ENCODE measurements at regions not wholly inside any gene's neighbourhood (a gene's known extent, or its start where the extent isn't known, plus 50 kb on each side); places are given as distances from the start of the nearest gene placed in this dataset.

GRCh38 chr4:181760560-181760959 is 482.6 kb upstream of the TENM3 start:
- no peak for TF ChIP-seq RAD21 (IDR thresholded peaks at IDR 0.05; ENCODE audit: low read depth)
- no peak for TF ChIP-seq POLR2A (IDR thresholded peaks at IDR 0.05; ENCODE audit: borderline replicate concordance, extremely low read depth, insufficient read depth, insufficient read length)
- no peak for TF ChIP-seq REST (IDR thresholded peaks at IDR 0.05; ENCODE audit: low read depth)
- no peak for TF ChIP-seq EZH2 (IDR thresholded peaks at IDR 0.05)
- TF ChIP-seq, protein P1, sequence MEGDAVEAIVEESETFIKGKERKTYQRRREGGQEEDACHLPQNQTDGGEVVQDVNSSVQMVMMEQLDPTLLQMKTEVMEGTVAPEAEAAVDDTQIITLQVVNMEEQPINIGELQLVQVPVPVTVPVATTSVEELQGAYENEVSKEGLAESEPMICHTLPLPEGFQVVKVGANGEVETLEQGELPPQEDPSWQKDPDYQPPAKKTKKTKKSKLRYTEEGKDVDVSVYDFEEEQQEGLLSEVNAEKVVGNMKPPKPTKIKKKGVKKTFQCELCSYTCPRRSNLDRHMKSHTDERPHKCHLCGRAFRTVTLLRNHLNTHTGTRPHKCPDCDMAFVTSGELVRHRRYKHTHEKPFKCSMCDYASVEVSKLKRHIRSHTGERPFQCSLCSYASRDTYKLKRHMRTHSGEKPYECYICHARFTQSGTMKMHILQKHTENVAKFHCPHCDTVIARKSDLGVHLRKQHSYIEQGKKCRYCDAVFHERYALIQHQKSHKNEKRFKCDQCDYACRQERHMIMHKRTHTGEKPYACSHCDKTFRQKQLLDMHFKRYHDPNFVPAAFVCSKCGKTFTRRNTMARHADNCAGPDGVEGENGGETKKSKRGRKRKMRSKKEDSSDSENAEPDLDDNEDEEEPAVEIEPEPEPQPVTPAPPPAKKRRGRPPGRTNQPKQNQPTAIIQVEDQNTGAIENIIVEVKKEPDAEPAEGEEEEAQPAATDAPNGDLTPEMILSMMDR (IDR thresholded peaks at IDR 0.05 in 2 of 3, conservative IDR thresholded peaks at IDR 0.05 in 1 of 3; ENCODE audit: borderline replicate concordance in 1 of 3, insufficient read depth in 1 of 3, low read depth in 2 of 3, low read length in 2 of 3) = no peak
- no peak for TF ChIP-seq YY1 (IDR thresholded peaks at IDR 0.05; ENCODE audit: extremely low read depth, insufficient replicate concordance, low read depth, low read length)
- TF ChIP-seq POLR2AphosphoS5 (IDR thresholded peaks at IDR 0.05; ENCODE audit: low read depth, low read length) = no peak
- TF ChIP-seq ATF3 (IDR thresholded peaks at IDR 0.05) = no peak
- no peak for TF ChIP-seq SIN3A (IDR thresholded peaks at IDR 0.05; ENCODE audit: low read depth)
- TF ChIP-seq SP1 (IDR thresholded peaks at IDR 0.05; ENCODE audit: low read depth) = no peak
- TF ChIP-seq CEBPB (IDR thresholded peaks at IDR 0.05; ENCODE audit: low read depth) = no peak
- no peak for TF ChIP-seq EZH2phosphoT487 (IDR thresholded peaks at IDR 0.05; ENCODE audit: borderline replicate concordance)
- TF ChIP-seq JUND (IDR thresholded peaks at IDR 0.05) = no peak
- TF ChIP-seq ZNF274 (IDR thresholded peaks at IDR 0.05; ENCODE audit: low read depth, low read length) = no peak

Data from HCT116 (cell line).